CD4-positive, alpha-beta T cell (primary cell): ENCODE measurements at regions not wholly inside any gene's neighbourhood (a gene's known extent, or its start where the extent isn't known, plus 50 kb on each side); places are given as distances from the start of the nearest gene placed in this dataset.

ENCODE experiments used
- ATAC-seq: fragments of 200-7000 bp; cut with Tn5 transposase; one replicate; pipeline ENCODE4 v1.10.0; 2022; ENCODE audit warnings: mild to moderate bottlenecking; ENCODE audit not compliant: poor library complexity
- CTCF ChIA-PET: fragments of 350-600 bp; sonication (Branson Sonifier 250); formaldehyde crosslinking; loops from one replicate; lab custom pipeline; 2021; ENCODE audit warnings: antibody characterized with exemption, inconsistent platforms; lab: Charles Lee
- POLR2A ChIA-PET: fragments of 350-600 bp; sonication (Branson Sonifier 250); formaldehyde crosslinking; loops from one replicate; lab custom pipeline; 2021; ENCODE audit warnings: antibody characterized with exemption, inconsistent platforms; lab: Charles Lee
- DNase-seq, 14 experiments: peaks; one replicate each; pipeline ENCODE4 v3.0.0-alpha.2; 2013 to 2020; ENCODE audit warnings: mixed read lengths in 2 of 14
- H3K27ac ChIP-seq, 2 donors: one replicate each; pipeline versions ENCODE4 v1.5.1 to v1.7.0; 2013; ENCODE audit warnings: low read length in 2 of 2, low read depth in 1 of 2, mild to moderate bottlenecking in 1 of 2
- H3K27me3 ChIP-seq, 2 experiments: 1 replicate in 1 of 2; 2 replicates in 1 of 2; pipeline versions ENCODE4 v1.6.1 to v1.7.0; 2013; ENCODE audit warnings: low read length in 2 of 2, control low read depth in 1 of 2, mild to moderate bottlenecking in 1 of 2, moderate library complexity in 1 of 2; ENCODE audit not compliant: insufficient read depth in 2 of 2, control insufficient read depth in 1 of 2
- H3K36me3 ChIP-seq: one replicate; pipeline ENCODE4 v1.6.1; 2013; ENCODE audit warnings: low read length, control low read depth; ENCODE audit not compliant: insufficient read depth
- H3K4me1 ChIP-seq: one replicate; pipeline ENCODE4 v1.6.1; 2013; ENCODE audit warnings: low read length, control low read depth; ENCODE audit not compliant: insufficient read depth
- H3K4me3 ChIP-seq: one replicate; pipeline ENCODE4 v1.5.1; 2013; ENCODE audit warnings: mild to moderate bottlenecking, low read length, moderate library complexity
- H3K9me3 ChIP-seq, 2 experiments: 1 replicate in 1 of 2; 2 replicates in 1 of 2; pipeline versions ENCODE4 v1.6.1 to v1.7.0; 2013; ENCODE audit warnings: low read length in 2 of 2, mild to moderate bottlenecking in 2 of 2, control low read depth in 1 of 2, moderate library complexity in 1 of 2; ENCODE audit not compliant: control insufficient read depth in 1 of 2, insufficient read depth in 1 of 2
- H3K27ac Mint-ChIP-seq: one replicate; pipeline ENCODE4 v1.8.0; 2020; ENCODE audit warnings: mixed read lengths
- H3K27me3 Mint-ChIP-seq: one replicate; pipeline ENCODE4 v1.8.0; 2021; ENCODE audit warnings: mixed read lengths
- H3K36me3 Mint-ChIP-seq: one replicate; pipeline ENCODE4 v1.8.0; 2021; ENCODE audit warnings: low read depth, mixed read lengths
- H3K4me1 Mint-ChIP-seq: one replicate; pipeline ENCODE4 v1.8.0; 2021; ENCODE audit warnings: low read depth, mixed read lengths
- H3K4me3 Mint-ChIP-seq: one replicate; pipeline ENCODE4 v1.8.0; 2020; ENCODE audit warnings: mild to moderate bottlenecking, mixed read lengths
- H3K9me3 Mint-ChIP-seq: one replicate; pipeline ENCODE4 v1.8.0; 2020; ENCODE audit warnings: mixed read lengths
- intact Hi-C, 2 experiments: fragments of 100-400 bp; cut with DNase I in 1 of 2; cut with micrococcal nuclease in 1 of 2; formaldehyde crosslinking; loops; one replicate each; pipeline versions ENCODE4 v1.15.1 to v1.9.0; 2023 to 2025; cut with DNase I, micrococcal nuclease
- TF ChIP-seq, protein P1 (sequence below): fragments of 200-600 bp; IDR thresholded peaks from one replicate; pipeline ENCODE4 v1.8.0; 2022; ENCODE audit warnings: antibody characterized with exemption, mild to moderate bottlenecking

DNA sequence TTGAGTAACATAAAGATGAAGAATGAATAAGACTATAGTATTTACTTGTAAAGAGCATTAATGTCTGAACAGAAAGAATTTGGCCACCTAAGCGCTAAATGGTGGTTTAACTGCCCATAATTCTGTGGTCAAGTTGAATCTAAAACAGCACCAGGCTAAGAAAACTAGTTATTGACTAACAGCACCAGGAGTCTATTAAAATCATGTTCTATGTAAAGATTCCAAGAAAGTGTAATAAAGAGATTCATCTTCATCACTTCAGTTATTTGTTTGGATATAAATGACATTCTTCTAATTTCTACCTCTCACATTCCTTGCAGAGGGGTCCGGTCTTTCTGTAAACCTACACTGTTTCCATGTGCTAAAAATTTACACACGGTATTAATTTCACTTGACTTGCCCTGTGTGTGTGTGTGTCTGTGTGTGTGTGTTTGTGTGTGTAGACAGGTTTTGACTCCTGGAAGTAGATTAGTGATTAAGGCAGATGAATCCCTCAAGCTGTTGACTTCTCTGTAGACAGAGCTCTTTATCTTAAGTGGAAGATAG lies 84.4 kb downstream of the KLF6 start:
- ATAC-seq, result no peak
- no peak overlapping the region for H3K4me3 ChIP-seq
- POLR2A ChIA-PET, result no interaction called here
- no peaks in the 10 kb centered on the region for H3K36me3 ChIP-seq
- Mint-ChIP-seq H3K27me3 (no peaks in the 10 kb centered on the region), H3K9me3 (no peaks in the 10 kb centered on the region), H3K36me3 (no peaks in the 10 kb centered on the region), H3K4me3 (no peak overlapping the region), H3K27ac (no peak overlapping the region), H3K4me1 (no peaks in the 10 kb centered on the region)
- TF ChIP-seq, protein P1, sequence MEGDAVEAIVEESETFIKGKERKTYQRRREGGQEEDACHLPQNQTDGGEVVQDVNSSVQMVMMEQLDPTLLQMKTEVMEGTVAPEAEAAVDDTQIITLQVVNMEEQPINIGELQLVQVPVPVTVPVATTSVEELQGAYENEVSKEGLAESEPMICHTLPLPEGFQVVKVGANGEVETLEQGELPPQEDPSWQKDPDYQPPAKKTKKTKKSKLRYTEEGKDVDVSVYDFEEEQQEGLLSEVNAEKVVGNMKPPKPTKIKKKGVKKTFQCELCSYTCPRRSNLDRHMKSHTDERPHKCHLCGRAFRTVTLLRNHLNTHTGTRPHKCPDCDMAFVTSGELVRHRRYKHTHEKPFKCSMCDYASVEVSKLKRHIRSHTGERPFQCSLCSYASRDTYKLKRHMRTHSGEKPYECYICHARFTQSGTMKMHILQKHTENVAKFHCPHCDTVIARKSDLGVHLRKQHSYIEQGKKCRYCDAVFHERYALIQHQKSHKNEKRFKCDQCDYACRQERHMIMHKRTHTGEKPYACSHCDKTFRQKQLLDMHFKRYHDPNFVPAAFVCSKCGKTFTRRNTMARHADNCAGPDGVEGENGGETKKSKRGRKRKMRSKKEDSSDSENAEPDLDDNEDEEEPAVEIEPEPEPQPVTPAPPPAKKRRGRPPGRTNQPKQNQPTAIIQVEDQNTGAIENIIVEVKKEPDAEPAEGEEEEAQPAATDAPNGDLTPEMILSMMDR, result no peak
- H3K4me1 ChIP-seq, result no peaks in the 10 kb centered on the region
- DNase-seq, result no peak
- no peak overlapping the region for H3K27ac ChIP-seq
- intact Hi-C loops, result no loop called here
- H3K9me3 ChIP-seq, result no peaks in the 10 kb centered on the region
- no peaks in the 10 kb centered on the region for H3K27me3 ChIP-seq
- CTCF ChIA-PET, result interaction anchor here (0.7 kb wide), 1 partner anchor 10 kb away, joined by 3 read pairs; no protein-coding TSS in a partner anchor

DNA sequence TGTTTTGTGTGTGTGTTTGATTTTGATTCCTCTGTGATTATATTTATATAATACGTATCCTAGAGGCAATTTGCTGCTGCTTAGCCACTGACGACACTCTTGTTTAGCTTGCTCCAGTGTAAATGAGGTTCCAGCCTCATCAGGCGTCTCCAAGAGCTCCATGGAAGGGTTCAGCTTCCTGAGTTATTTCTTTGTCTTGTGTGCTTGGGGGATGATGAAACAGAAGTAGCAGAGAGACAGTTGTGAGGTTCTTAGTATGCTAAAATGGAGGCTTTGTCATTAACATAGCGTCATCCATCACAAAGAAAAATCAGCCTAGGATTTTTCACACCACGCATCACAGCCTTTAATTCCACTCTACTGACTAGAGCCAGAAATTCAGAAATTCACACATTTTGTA lies 85.1 kb downstream of the KLF6 start:
- H3K9me3 Mint-ChIP-seq, result no peaks in the 10 kb centered on the region
- intact Hi-C loops, result no loop called here
- no peak overlapping the region for H3K4me3 Mint-ChIP-seq
- TF ChIP-seq, protein P1, result no peak
- no peaks in the 10 kb centered on the region for H3K27me3 ChIP-seq
- H3K4me3 ChIP-seq, result no peak overlapping the region
- H3K27me3 Mint-ChIP-seq, result no peaks in the 10 kb centered on the region
- no peaks in the 10 kb centered on the region for H3K9me3 ChIP-seq
- H3K27ac ChIP-seq, result no peak overlapping the region
- H3K36me3 Mint-ChIP-seq, result no peaks in the 10 kb centered on the region
- ATAC-seq, result no peak
- ChIA-PET POLR2A (no interaction called here), CTCF (no interaction called here)
- DNase-seq, result no peak
- H3K4me1 ChIP-seq, result no peaks in the 10 kb centered on the region
- no peaks in the 10 kb centered on the region for H3K4me1 Mint-ChIP-seq
- no peaks in the 10 kb centered on the region for H3K36me3 ChIP-seq
- no peak overlapping the region for H3K27ac Mint-ChIP-seq

DNA sequence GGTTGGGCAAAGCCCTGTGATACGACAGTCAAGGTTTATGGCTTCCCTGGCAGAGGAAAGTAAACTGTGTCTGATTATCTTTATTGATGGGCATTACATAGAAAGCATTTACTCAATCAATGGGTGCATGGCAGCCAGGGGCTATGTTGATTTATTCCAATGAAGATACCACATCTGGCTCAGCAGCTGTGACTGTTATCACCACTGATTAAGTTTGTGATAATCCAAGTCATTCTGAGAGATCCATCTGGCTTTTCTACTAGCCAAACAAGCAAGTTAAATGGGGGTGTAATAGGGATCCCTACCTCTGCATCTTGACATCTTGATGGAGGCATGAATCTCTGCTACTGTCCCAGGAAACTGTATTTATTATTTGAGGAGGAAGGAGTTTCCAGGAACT lies 86.7 kb downstream of the KLF6 start:
- CTCF ChIA-PET, result no interaction called here
- H3K27ac ChIP-seq, result no peak overlapping the region
- no peak for DNase-seq

More for the DNA sequence above, 86.7 kb downstream of the KLF6 start:
- no peak overlapping the region for H3K4me3 Mint-ChIP-seq
- no peaks in the 10 kb centered on the region for H3K36me3 ChIP-seq
- H3K4me1 Mint-ChIP-seq, result no peaks in the 10 kb centered on the region
- no peaks in the 10 kb centered on the region for H3K9me3 Mint-ChIP-seq
- intact Hi-C loops, result no loop called here
- ATAC-seq, result no peak
- no peak overlapping the region for H3K4me3 ChIP-seq
- no peaks in the 10 kb centered on the region for H3K4me1 ChIP-seq
- TF ChIP-seq, protein P1, result no peak
- no peaks in the 10 kb centered on the region for H3K27me3 ChIP-seq
- POLR2A ChIA-PET, result no interaction called here
- H3K27ac Mint-ChIP-seq, result no peak overlapping the region
- H3K36me3 Mint-ChIP-seq, result no peaks in the 10 kb centered on the region
- no peaks in the 10 kb centered on the region for H3K9me3 ChIP-seq
- H3K27me3 Mint-ChIP-seq, result no peaks in the 10 kb centered on the region
